Midbrain (tissue), 1 donor: ENCODE measurements at regions not wholly inside any gene's neighbourhood (a gene's known extent, or its start where the extent isn't known, plus 50 kb on each side); places are given as distances from the start of the nearest gene placed in this dataset.
"Not testable (repeated sequence)": the region's sequence is repeated elsewhere in the genome, so short reads cannot be mapped to it uniquely, and the experiment has no call there.

Source experiments
- DNase-seq: peaks from one replicate; lab custom pipeline; 2025; lab: John Stamatoyannopoulos, UW

GRCh38 chr12:89856431-89856830, 147.8 kb upstream of the ATP2B1 start:
- no peak for DNase-seq

- DNase-seq, result no peak
These were observed 140.1 kb upstream of the ATP2B1 start for GRCh38 chr12:89848732-89849131.

- DNase-seq, result no peak
These were observed 137.9 kb upstream of the ATP2B1 start for GRCh38 chr12:89846473-89847055.

- DNase-seq, result no peak
These were observed 137.1 kb upstream of the ATP2B1 start for GRCh38 chr12:89845767-89846166.

GRCh38 chr12:89845366-89845765, 136.7 kb upstream of the ATP2B1 start:
- no peak for DNase-seq

- no peak for DNase-seq
These were observed 135.9 kb upstream of the ATP2B1 start for GRCh38 chr12:89844539-89844938.

GRCh38 chr12:89840162-89840922, 131.7 kb upstream of the ATP2B1 start:
- DNase-seq, result no peak

- no peak for DNase-seq
These were observed 130.8 kb upstream of the ATP2B1 start for GRCh38 chr12:89839444-89839843.

GRCh38 chr12:89838833-89839232, 130.2 kb upstream of the ATP2B1 start:
- DNase-seq, result no peak

GRCh38 chr12:89836026-89836425, 127.4 kb upstream of the ATP2B1 start:
- DNase-seq, result no peak

GRCh38 chr12:89834676-89835075, 126.0 kb upstream of the ATP2B1 start:
- no peak for DNase-seq

- no peak for DNase-seq
These were observed 125.0 kb upstream of the ATP2B1 start for GRCh38 chr12:89833337-89834252.

GRCh38 chr12:89832336-89832735, 123.7 kb upstream of the ATP2B1 start:
- DNase-seq, result no peak

GRCh38 chr12:89831310-89832095, 122.9 kb upstream of the ATP2B1 start:
- no peak for DNase-seq

GRCh38 chr12:89829434-89829975, 120.9 kb upstream of the ATP2B1 start:
- DNase-seq, result no peak

- no peak for DNase-seq
These were observed 119.9 kb upstream of the ATP2B1 start for GRCh38 chr12:89828575-89828974.

GRCh38 chr12:89827592-89827991, 119.0 kb upstream of the ATP2B1 start:
- no peak for DNase-seq

- DNase-seq, result no peak
These were observed 117.8 kb upstream of the ATP2B1 start for GRCh38 chr12:89826468-89826867.

- no peak for DNase-seq
These were observed 117.2 kb upstream of the ATP2B1 start for GRCh38 chr12:89825591-89826449.

- no peak for DNase-seq
These were observed 116.2 kb upstream of the ATP2B1 start for GRCh38 chr12:89824822-89825221.

GRCh38 chr12:89822992-89823391, 114.4 kb upstream of the ATP2B1 start:
- DNase-seq, result not testable (repeated sequence)
